ENCODE measurements at regions not wholly inside any gene's neighbourhood (a gene's known extent, or its start where the extent isn't known, plus 50 kb on each side); places are given as distances from the start of the nearest gene placed in this dataset.

DNA sequence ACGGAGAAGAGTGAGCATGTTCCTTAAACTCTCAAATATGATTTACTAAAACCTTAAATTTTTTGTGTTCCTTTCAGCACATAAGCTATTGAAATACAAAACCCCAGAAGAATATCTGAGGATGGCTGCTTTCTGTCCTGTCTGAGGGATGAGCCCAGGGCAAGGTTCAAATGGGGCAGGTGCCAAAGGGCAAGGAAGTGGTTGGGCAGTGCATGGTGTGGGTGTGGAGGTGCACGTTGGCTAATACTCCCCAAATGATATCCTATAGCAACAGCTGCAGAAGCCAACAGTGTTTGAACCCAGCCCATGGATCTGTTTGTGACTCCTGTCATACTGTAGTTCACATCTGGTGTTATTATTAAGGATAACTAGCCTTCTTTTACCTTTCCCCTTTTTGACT, 183.0 kb downstream of the CDCA7 start:
- no peak for DNase-seq (ENCODE audit: low read depth)
- no peak overlapping the region for H3K4me3 ChIP-seq (ENCODE audit: low read depth, low read length)
- TF ChIP-seq, protein P1, sequence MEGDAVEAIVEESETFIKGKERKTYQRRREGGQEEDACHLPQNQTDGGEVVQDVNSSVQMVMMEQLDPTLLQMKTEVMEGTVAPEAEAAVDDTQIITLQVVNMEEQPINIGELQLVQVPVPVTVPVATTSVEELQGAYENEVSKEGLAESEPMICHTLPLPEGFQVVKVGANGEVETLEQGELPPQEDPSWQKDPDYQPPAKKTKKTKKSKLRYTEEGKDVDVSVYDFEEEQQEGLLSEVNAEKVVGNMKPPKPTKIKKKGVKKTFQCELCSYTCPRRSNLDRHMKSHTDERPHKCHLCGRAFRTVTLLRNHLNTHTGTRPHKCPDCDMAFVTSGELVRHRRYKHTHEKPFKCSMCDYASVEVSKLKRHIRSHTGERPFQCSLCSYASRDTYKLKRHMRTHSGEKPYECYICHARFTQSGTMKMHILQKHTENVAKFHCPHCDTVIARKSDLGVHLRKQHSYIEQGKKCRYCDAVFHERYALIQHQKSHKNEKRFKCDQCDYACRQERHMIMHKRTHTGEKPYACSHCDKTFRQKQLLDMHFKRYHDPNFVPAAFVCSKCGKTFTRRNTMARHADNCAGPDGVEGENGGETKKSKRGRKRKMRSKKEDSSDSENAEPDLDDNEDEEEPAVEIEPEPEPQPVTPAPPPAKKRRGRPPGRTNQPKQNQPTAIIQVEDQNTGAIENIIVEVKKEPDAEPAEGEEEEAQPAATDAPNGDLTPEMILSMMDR (IDR thresholded peaks at IDR 0.05; ENCODE audit: low read depth, low read length): no peak
- TF ChIP-seq MYC (IDR thresholded peaks at IDR 0.05; ENCODE audit: low read depth, low read length) (no peak), POLR2A (IDR thresholded peaks at IDR 0.05; ENCODE audit: extremely low read depth, insufficient read length) (no peak)
- TF ChIP-seq, protein P2, sequence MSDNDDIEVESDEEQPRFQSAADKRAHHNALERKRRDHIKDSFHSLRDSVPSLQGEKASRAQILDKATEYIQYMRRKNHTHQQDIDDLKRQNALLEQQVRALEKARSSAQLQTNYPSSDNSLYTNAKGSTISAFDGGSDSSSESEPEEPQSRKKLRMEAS (IDR thresholded peaks at IDR 0.05; ENCODE audit: low read depth, low read length): no peak

DNA sequence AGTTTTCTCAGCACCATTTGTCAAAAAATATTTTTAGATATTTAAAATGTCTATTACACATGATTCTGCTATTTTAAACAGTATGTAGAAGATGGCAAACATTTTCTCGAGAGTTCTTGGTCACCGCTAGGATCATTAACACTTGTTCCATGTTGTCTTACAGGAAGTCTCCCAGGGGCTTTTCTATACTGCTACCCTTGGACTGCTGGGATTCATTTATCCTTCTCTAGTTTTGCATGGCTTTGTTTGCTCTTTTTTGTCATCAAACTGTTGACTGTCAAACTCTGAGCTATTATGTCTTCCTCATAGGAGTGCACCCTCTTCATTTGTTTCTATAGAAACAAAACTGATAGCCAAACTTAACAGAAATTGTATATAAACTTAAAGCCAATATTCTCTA, 184.9 kb downstream of the CDCA7 start:
- no peak overlapping the region for H3K4me3 ChIP-seq (ENCODE audit: low read depth, low read length)
- no peak for DNase-seq (ENCODE audit: low read depth)
- TF ChIP-seq, protein P1 (IDR thresholded peaks at IDR 0.05; ENCODE audit: low read depth, low read length): no peak
- TF ChIP-seq, protein P2 (IDR thresholded peaks at IDR 0.05; ENCODE audit: low read depth, low read length): no peak
- TF ChIP-seq MYC (IDR thresholded peaks at IDR 0.05; ENCODE audit: low read depth, low read length) (no peak), POLR2A (IDR thresholded peaks at IDR 0.05; ENCODE audit: extremely low read depth, insufficient read length) (no peak)

DNA sequence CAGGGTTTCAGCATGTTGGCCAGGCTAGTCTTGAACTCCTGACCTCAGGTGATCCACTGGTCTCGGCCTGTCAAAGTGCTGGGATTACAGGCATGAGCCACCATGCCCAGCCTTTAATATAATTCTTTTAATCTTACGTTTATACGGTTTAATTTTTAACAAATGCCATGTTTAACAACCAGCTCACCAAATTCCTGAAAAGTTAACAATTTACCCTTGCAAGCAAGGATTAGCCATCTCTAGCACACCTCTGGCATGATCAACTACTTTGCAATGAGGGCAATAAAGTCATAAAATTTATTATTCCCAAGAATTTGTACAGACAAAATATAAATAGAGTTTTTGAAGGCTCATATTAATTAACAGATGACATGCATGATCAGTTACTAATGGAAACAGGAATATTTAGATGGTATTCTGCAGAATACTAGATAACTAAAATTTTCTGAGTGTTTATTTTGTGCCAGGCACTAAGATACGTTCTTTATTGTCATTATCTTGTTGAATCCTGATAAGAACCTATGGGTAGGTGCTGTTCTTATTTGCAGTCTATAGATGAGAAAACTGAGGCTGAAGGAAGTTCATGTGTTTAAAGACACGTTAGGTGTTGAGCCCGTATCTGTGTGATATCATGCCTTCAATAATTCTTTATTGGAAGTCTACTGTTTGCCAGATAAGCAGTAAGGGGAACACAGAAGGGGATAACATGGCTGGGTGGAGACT, 190.1 kb downstream of the CDCA7 start:
- H3K4me3 ChIP-seq (ENCODE audit: low read depth, low read length): no peak overlapping the region
- TF ChIP-seq, protein P1 (IDR thresholded peaks at IDR 0.05; ENCODE audit: low read depth, low read length): no peak
- TF ChIP-seq POLR2A (IDR thresholded peaks at IDR 0.05; ENCODE audit: extremely low read depth, insufficient read length) (no peak), MYC (IDR thresholded peaks at IDR 0.05; ENCODE audit: low read depth, low read length) (no peak)
- TF ChIP-seq, protein P2 (IDR thresholded peaks at IDR 0.05; ENCODE audit: low read depth, low read length): no peak
- no peak for DNase-seq (ENCODE audit: low read depth)

DNA sequence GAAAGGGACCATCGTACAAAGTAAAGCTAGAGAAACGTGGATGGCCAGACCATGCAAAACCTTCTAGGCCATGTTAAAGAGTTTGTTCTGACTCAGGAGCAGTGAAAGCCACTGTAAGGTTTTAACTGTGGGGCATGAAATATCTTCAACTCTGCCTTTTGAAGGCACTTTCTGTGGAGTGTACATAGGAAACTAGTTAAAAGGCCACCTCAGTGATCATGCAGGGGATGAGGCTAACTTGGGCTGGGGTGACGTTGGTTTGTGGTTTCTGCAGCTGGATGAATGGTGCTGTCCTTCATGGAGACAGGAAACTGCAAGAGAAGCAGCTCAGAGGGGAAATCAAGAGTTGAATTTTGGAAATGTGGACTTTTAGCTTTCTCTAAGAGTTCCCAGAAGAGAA, 190.7 kb downstream of the CDCA7 start:
- H3K4me3 ChIP-seq (ENCODE audit: low read depth, low read length): no peak overlapping the region
- peak; percentile 89 for DNase-seq (ENCODE audit: low read depth)
- TF ChIP-seq, protein P2 (IDR thresholded peaks at IDR 0.05; ENCODE audit: low read depth, low read length): no peak
- TF ChIP-seq POLR2A (IDR thresholded peaks at IDR 0.05; ENCODE audit: extremely low read depth, insufficient read length): no peak
- no peak for TF ChIP-seq MYC (IDR thresholded peaks at IDR 0.05; ENCODE audit: low read depth, low read length)
- TF ChIP-seq, protein P1 (IDR thresholded peaks at IDR 0.05; ENCODE audit: low read depth, low read length): no peak

DNA sequence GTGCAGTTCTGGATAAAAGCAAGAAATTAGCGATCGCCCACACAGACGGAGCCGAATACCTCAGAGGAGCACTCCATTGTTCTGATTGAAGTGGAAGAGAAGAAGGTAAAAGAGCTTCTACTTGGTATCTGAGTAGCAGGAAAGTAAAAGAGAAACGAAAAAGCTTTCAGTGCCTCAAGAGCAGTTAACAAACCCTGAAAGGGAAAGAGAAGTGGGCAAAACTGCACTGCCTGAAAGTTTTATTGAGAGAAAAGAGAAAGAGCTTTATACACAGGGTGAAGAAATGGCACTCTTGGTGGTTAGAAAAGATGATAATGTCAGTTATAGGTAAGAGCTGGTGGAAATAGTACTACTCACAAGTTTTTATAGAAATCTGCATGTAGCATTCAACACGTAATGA, 192.8 kb downstream of the CDCA7 start:
- TF ChIP-seq MYC (IDR thresholded peaks at IDR 0.05; ENCODE audit: low read depth, low read length) (no peak), POLR2A (IDR thresholded peaks at IDR 0.05; ENCODE audit: extremely low read depth, insufficient read length) (no peak)
- TF ChIP-seq, protein P1 (IDR thresholded peaks at IDR 0.05; ENCODE audit: low read depth, low read length): no peak
- TF ChIP-seq, protein P2 (IDR thresholded peaks at IDR 0.05; ENCODE audit: low read depth, low read length): no peak
- no peak for DNase-seq (ENCODE audit: low read depth)
- H3K4me3 ChIP-seq (ENCODE audit: low read depth, low read length): no peak overlapping the region

Measured in NB4 (cell line).